Stomach (tissue), 8 donors: ENCODE measurements at regions not wholly inside any gene's neighbourhood (a gene's known extent, or its start where the extent isn't known, plus 50 kb on each side); places are given as distances from the start of the nearest gene placed in this dataset.

Source experiments
- DNase-seq, 2 donors: peaks; one replicate each; pipeline versions ENCODE4 v3.0.0 to v3.0.0-alpha.2; 2013 to 2019
- H3K27ac ChIP-seq, 5 donors: fragments of 200-600 bp in 4 of 5; sonication (generic) in 4 of 5; one replicate each; pipeline ENCODE4 v1.5.1; 2013 to 2019; ENCODE audit warnings: mild to moderate bottlenecking in 1 of 5, moderate library complexity in 1 of 5
- H3K27me3 ChIP-seq, 3 donors: fragments of 200-600 bp; sonication (generic); one replicate each; pipeline ENCODE4 v1.5.1; 2017 to 2019; ENCODE audit warnings: mixed run types in 1 of 3
- H3K36me3 ChIP-seq, 4 donors: fragments of 200-600 bp; sonication (generic); 1 replicate in 3 of 4; 2 replicates in 1 of 4; pipeline ENCODE4 v1.5.1; 2016 to 2019
- H3K4me1 ChIP-seq, 4 donors: fragments of 200-600 bp; sonication (generic); one replicate each; pipeline ENCODE4 v1.5.1; 2016 to 2019
- H3K4me3 ChIP-seq, 4 donors: fragments of 200-600 bp; sonication (generic) in 3 of 4; one replicate each; pipeline ENCODE4 v1.5.1; 2016 to 2019; ENCODE audit warnings: mild to moderate bottlenecking in 1 of 4
- H3K9me3 ChIP-seq, 4 donors: fragments of 200-600 bp; sonication (generic); one replicate each; pipeline ENCODE4 v1.5.1; 2016 to 2019
- EP300 ChIP-seq: sonication (generic); formaldehyde crosslinking; IDR thresholded peaks from one replicate; pipeline ENCODE4 v1.6.1; 2017; ENCODE audit warnings: antibody characterized with exemption
- POLR2A ChIP-seq, 4 donors: fragments of 450-650 bp; IDR thresholded peaks; one replicate each; pipeline ENCODE4 v1.6.1; 2016; ENCODE audit warnings: antibody characterized with exemption in 4 of 4, control low read depth in 2 of 4, mild to moderate bottlenecking in 1 of 4, moderate library complexity in 1 of 4
- POLR2AphosphoS5 ChIP-seq, 3 donors: sonication (generic); formaldehyde crosslinking; IDR thresholded peaks; one replicate each; pipeline ENCODE4 v1.6.1; 2016; ENCODE audit warnings: antibody characterized with exemption in 3 of 3
- WGBS, 5 donors: extraction: QIAGEN DNeasy Blood & Tissue Kit in 3 of 5; methylation state at CpG; one replicate each; pipeline versions ENCODE4 v1.1.5 to v1.1.7; 2013 to 2018; 5-methylcytosine and 5-hydroxymethylcytosine counted together
- intact Hi-C: fragments of 100-400 bp; cut with DNase I; formaldehyde crosslinking; loops from one replicate; pipeline ENCODE4 v1.15.1; 2023; ENCODE audit warnings: low total_unique reads
- TF ChIP-seq, protein P1 (sequence below), 7 experiments: fragments of 450-650 bp in 4 of 7; fragments of 200-600 bp in 3 of 7; sonication (generic) in 3 of 7; IDR thresholded peaks; one replicate each; pipeline ENCODE4 v1.5.1; 2016 to 2019; ENCODE audit warnings: antibody characterized with exemption in 7 of 7, control low read depth in 2 of 7, mild to moderate bottlenecking in 1 of 7
- donor health status: healthy with polysubstance abuse.
- donor health status: Bipolar disorder and iron deficiency.
- donor health status: healthy.

DNA sequence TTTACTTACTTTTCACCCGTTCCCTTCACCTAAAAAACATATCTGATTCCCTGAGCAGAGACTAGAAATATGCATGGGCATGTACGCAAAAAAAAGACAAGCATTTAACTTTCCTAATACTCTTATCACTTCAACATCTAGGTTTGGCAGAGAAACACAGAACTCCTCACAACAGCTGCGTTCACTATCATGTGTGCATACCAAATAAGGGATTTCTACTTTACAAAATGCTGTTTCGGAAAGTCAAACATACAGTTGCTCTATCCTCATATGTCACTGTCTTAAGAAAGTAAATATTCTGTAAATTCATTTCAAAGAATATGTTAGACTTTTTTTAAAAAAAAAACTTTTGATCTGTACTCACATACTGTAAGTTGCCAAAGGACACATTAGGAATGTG, 65.1 kb upstream of the CBLB start:
- Histone ChIP-seq H3K27ac (no peak overlapping the region), H3K4me3 (no peak overlapping the region), H3K27me3 (no peaks in the 10 kb centered on the region), H3K36me3 (no peaks in the 10 kb centered on the region), H3K9me3 (no peaks in the 10 kb centered on the region), H3K4me1 (peaks cover 0 to 13% (median 6%) of the 10 kb centered on the region in 4 donors)
- TF ChIP-seq POLR2A (IDR thresholded peaks at IDR 0.05) (no peak), POLR2AphosphoS5 (IDR thresholded peaks at IDR 0.05) (no peak), EP300 (no peak)
- TF ChIP-seq, protein P1, sequence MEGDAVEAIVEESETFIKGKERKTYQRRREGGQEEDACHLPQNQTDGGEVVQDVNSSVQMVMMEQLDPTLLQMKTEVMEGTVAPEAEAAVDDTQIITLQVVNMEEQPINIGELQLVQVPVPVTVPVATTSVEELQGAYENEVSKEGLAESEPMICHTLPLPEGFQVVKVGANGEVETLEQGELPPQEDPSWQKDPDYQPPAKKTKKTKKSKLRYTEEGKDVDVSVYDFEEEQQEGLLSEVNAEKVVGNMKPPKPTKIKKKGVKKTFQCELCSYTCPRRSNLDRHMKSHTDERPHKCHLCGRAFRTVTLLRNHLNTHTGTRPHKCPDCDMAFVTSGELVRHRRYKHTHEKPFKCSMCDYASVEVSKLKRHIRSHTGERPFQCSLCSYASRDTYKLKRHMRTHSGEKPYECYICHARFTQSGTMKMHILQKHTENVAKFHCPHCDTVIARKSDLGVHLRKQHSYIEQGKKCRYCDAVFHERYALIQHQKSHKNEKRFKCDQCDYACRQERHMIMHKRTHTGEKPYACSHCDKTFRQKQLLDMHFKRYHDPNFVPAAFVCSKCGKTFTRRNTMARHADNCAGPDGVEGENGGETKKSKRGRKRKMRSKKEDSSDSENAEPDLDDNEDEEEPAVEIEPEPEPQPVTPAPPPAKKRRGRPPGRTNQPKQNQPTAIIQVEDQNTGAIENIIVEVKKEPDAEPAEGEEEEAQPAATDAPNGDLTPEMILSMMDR (IDR thresholded peaks at IDR 0.05), result no peak
- WGBS, 5 donors, result 29 to 43% (median 37%) methylated on average over 4 of the region's 4 CpGs
- intact Hi-C loops, result no loop called here
- peak in 1 of 2 donors; percentile 39 for DNase-seq

DNA sequence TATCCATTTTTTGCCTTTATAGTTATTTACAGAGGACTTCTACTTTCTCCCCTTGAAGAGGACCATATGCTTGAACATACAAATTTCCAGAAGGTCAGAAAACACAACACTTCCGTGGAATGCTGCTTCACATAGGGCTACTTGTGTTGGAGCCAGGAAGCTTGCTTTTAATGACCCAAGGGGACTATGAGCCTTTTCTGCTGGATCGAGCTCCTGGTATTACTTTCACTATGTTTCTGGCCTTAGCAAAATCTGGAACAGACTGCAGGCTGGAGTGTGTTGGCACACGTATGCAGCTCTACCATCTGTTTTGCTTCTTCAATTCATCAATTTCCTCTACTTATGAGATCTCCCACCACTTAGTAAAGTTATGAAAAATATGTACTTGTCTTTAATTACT, 69.3 kb upstream of the CBLB start:
- no peaks in the 10 kb centered on the region for H3K36me3 ChIP-seq
- WGBS, 5 donors, result 20 to 37% (median 36%) methylated on average over 3 of the region's 3 CpGs
- TF ChIP-seq EP300 (no peak), POLR2AphosphoS5 (IDR thresholded peaks at IDR 0.05) (no peak)
- H3K27me3 ChIP-seq, result no peaks in the 10 kb centered on the region
- H3K4me3 ChIP-seq, result no peak overlapping the region
- H3K4me1 ChIP-seq, result peaks cover 0 to 13% (median 6%) of the 10 kb centered on the region in 4 donors
- intact Hi-C loops, result no loop called here
- no peaks in the 10 kb centered on the region for H3K9me3 ChIP-seq
- peak overlapping the region in 1 of 5 donors; percentile 21 for H3K27ac ChIP-seq
- peak in 1 of 2 donors; percentile 83 for DNase-seq

DNA sequence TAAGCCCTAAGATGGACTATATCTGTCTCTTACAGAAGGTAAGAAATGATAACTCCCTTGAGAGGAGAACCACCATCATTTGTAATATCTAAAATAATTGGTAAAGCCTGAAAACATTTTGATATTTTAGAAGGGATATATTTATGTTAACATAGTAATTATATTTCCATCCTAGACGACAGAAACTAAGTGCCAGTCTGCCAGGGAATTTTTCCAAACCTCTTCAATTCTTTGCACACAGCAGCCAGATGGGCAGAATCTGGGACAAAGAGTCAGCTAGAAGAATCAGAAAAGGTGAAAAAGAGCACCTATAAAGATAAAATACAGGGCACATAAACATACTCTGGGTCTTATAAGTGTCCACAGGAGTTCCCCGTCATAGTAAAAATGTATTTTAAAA, 70.0 kb upstream of the CBLB start:
- no peak overlapping the region for H3K4me3 ChIP-seq
- no peak for DNase-seq
- no peaks in the 10 kb centered on the region for H3K36me3 ChIP-seq
- no peak overlapping the region for H3K27ac ChIP-seq
- WGBS, 5 donors, result 62 to 80% (median 72%) methylated on average over 2 of the region's 2 CpGs
- TF ChIP-seq POLR2A (IDR thresholded peaks at IDR 0.05) (no peak), POLR2AphosphoS5 (IDR thresholded peaks at IDR 0.05) (no peak), EP300 (no peak)
- TF ChIP-seq, protein P1 (IDR thresholded peaks at IDR 0.05), result no peak
- H3K9me3 ChIP-seq, result no peaks in the 10 kb centered on the region
- H3K27me3 ChIP-seq, result no peaks in the 10 kb centered on the region
- peaks cover 0 to 13% (median 6%) of the 10 kb centered on the region in 4 donors for H3K4me1 ChIP-seq
- intact Hi-C loops, result no loop called here

DNA sequence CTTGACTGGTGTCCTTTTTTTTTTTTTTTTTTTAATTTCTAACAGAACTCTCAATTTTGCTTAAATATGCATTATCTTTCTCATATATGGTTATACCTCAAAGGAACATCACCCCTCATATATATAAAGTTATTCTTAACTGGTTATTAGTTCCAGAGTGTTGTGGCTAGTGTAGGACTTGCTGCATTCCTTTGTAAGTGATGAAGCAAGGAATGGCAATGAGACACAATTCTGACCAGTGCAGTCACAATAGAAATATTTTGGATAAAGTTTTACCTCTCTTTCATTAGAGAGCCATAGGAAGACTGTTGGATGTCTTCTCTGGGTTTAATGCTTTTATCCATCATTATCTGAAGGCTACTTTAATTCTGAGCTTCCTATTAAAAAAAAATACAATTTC, 75.5 kb upstream of the CBLB start:
- no peaks in the 10 kb centered on the region for H3K9me3 ChIP-seq
- H3K4me1 ChIP-seq, result no peaks in the 10 kb centered on the region
- no peaks in the 10 kb centered on the region for H3K27me3 ChIP-seq
- TF ChIP-seq, protein P1 (IDR thresholded peaks at IDR 0.05), result no peak
- TF ChIP-seq EP300, result no peak
- no peak for TF ChIP-seq POLR2AphosphoS5 (IDR thresholded peaks at IDR 0.05)
- no peak for TF ChIP-seq POLR2A (IDR thresholded peaks at IDR 0.05)
- H3K36me3 ChIP-seq, result no peaks in the 10 kb centered on the region
- no peak overlapping the region for H3K27ac ChIP-seq
- DNase-seq, result no peak
- intact Hi-C loops, result no loop called here
- H3K4me3 ChIP-seq, result no peak overlapping the region

DNA sequence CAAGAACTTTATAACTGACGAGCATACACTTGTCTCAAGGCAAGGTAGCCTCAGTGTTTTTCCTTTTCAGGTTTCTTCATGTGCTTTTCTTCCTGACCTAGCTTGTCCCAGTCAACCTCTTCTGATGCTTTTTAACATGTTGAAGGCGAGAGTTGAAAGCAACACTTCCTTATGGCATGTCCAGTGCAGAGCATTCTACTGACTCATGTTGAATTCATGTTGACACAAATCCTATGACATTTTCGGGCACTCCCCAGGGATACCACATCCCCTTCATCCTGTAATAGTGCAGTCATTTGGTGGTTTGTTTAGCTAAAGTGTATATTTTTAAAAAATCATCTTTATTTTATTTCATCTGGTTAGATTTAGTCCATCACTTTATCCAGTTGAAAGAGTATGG, 75.9 kb upstream of the CBLB start:
- no peak for TF ChIP-seq EP300
- TF ChIP-seq, protein P1 (IDR thresholded peaks at IDR 0.05), result no peak
- TF ChIP-seq POLR2AphosphoS5 (IDR thresholded peaks at IDR 0.05), result no peak
- no peak for TF ChIP-seq POLR2A (IDR thresholded peaks at IDR 0.05)
- H3K36me3 ChIP-seq, result no peaks in the 10 kb centered on the region
- no peaks in the 10 kb centered on the region for H3K27me3 ChIP-seq
- no peak overlapping the region for H3K4me3 ChIP-seq
- intact Hi-C loops, result no loop called here
- no peak for DNase-seq
- no peaks in the 10 kb centered on the region for H3K4me1 ChIP-seq
- H3K9me3 ChIP-seq, result no peaks in the 10 kb centered on the region
- H3K27ac ChIP-seq, result no peak overlapping the region
- 81 to 91% (median 88%) methylated on average over 3 of the region's 3 CpGs for WGBS, 5 donors
